ENCODE measurements at regions not wholly inside any gene's neighbourhood (a gene's known extent, or its start where the extent isn't known, plus 50 kb on each side); places are given as distances from the start of the nearest gene placed in this dataset.

DNA sequence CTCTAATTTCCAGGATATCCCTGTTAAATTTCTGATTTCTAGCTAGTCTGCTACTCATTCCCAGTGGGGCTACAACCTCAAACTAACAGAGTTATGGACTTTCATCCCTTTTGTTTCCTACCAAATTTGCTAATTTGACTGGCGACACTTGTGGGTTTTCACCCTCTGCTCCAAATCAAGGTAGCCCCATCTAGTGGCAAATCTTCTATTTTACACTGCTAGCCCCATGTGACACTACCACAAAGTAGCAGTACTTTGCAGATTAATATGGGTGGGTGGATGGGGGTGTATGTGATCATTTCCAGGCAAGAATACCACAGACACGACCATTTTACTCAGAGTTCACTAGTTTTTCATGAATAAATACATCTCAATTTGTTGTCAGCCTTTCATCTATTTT lies 150.3 kb downstream of the MSL3 start:
- peak; percentile 2 to 10 for DNase-seq
- TF ChIP-seq POLR2A (IDR thresholded peaks at IDR 0.05; ENCODE audit: low read length) (no peak), GATA1 (IDR thresholded peaks at IDR 0.05; ENCODE audit: low read depth, low read length) (no peak)

GRCh38 chrX:11913001-11913400 lies 155.0 kb downstream of the MSL3 start:
- no peak for DNase-seq
- TF ChIP-seq POLR2A (IDR thresholded peaks at IDR 0.05; ENCODE audit: low read length): no peak
- TF ChIP-seq GATA1 (IDR thresholded peaks at IDR 0.05; ENCODE audit: low read depth, low read length): no peak

GRCh38 chrX:11929476-11929875 lies 171.4 kb downstream of the MSL3 start:
- DNase-seq: no peak
- TF ChIP-seq GATA1 (IDR thresholded peaks at IDR 0.05; ENCODE audit: low read depth, low read length): no peak
- TF ChIP-seq POLR2A (IDR thresholded peaks at IDR 0.05; ENCODE audit: low read length): no peak

- DNase-seq: no peak
- TF ChIP-seq GATA1 (IDR thresholded peaks at IDR 0.05; ENCODE audit: low read depth, low read length) (no peak), POLR2A (IDR thresholded peaks at IDR 0.05; ENCODE audit: low read length) (no peak)
These were observed 174.4 kb downstream of the MSL3 start for GRCh38 chrX:11932423-11932822.

DNA sequence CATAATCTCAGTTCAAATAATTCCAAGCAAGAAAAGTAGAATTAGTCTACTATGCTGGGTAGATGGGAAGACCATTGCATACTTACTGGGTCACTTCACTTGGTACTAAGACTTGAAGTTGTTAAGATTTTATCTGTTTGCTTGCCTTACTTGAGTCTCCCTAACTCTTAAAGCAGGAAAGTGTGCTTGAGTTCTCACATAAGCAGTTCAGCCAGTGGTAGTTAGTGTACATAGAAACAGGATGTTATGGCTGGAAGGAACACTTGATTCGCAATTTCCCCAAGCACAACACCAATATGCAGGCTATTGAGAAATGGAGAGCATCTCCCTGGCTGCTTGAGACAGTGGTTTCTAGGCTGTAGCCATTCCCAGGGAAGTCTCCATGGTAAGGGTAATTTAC lies 176.1 kb downstream of the MSL3 start:
- TF ChIP-seq GATA1 (IDR thresholded peaks at IDR 0.05; ENCODE audit: low read depth, low read length): no peak
- TF ChIP-seq POLR2A (IDR thresholded peaks at IDR 0.05; ENCODE audit: low read length): no peak
- no peak for DNase-seq

- no peak for DNase-seq
- TF ChIP-seq GATA1 (IDR thresholded peaks at IDR 0.05; ENCODE audit: low read depth, low read length) (no peak), POLR2A (IDR thresholded peaks at IDR 0.05; ENCODE audit: low read length) (no peak)
These were observed 183.5 kb downstream of the MSL3 start for GRCh38 chrX:11941571-11941970.

DNA sequence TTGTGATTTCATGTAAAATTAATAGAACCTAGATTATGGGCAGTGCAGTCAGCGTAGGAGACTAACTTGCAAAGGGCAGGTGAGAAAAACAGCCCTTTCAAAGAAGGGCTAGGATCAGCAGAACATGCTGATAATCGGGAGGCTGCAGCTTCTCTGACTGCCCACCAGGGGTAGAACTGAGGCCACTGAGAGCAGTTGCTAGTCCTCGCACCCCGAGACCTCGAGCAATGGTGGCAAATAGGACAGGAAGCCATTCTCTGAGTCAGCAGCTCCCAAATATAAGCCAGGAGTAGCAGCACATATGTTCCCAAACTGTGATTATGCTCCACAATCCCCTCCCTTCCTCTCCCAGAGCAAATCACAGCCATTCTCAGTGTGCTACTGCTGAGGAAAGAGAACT lies 186.5 kb downstream of the MSL3 start:
- no peak for TF ChIP-seq POLR2A (IDR thresholded peaks at IDR 0.05; ENCODE audit: low read length)
- no peak for TF ChIP-seq GATA1 (IDR thresholded peaks at IDR 0.05; ENCODE audit: low read depth, low read length)
- peak in 1 of 2 experiments; percentile 0 for DNase-seq

DNA sequence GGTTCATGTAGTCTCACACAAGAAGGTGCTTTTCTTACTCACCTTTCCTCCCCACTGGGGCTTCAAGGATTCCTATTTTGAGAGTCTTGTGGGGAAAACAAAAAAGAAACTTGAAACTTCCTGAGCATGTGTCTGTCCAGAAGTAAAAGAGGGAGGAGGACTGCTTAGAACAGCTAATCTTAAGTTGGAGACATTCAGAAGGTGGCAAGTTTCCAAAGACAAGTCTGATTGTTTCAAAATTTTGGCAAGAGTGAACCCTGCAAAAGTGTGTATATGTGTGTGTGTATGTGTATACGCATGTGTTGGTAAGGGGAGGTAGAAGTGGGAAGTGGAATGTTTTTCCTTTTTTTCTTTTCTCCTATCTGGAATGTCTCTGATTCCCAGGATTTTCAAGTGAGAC lies 189.0 kb upstream of the FRMPD4 start:
- no peak for TF ChIP-seq GATA1 (IDR thresholded peaks at IDR 0.05; ENCODE audit: low read depth, low read length)
- TF ChIP-seq POLR2A (IDR thresholded peaks at IDR 0.05; ENCODE audit: low read length): no peak
- no peak for DNase-seq

GRCh38 chrX:11952176-11952720 lies 186.0 kb upstream of the FRMPD4 start:
- TF ChIP-seq POLR2A (IDR thresholded peaks at IDR 0.05; ENCODE audit: low read length) (no peak), GATA1 (IDR thresholded peaks at IDR 0.05; ENCODE audit: low read depth, low read length) (no peak)
- DNase-seq: no peak

GRCh38 chrX:11953615-11954014 lies 184.7 kb upstream of the FRMPD4 start:
- DNase-seq: no peak
- TF ChIP-seq GATA1 (IDR thresholded peaks at IDR 0.05; ENCODE audit: low read depth, low read length): no peak
- TF ChIP-seq POLR2A (IDR thresholded peaks at IDR 0.05; ENCODE audit: low read length): no peak

- DNase-seq: no peak
- TF ChIP-seq GATA1 (IDR thresholded peaks at IDR 0.05; ENCODE audit: low read depth, low read length): no peak
- no peak for TF ChIP-seq POLR2A (IDR thresholded peaks at IDR 0.05; ENCODE audit: low read length)
These were observed 184.1 kb upstream of the FRMPD4 start for GRCh38 chrX:11954176-11954575.

DNA sequence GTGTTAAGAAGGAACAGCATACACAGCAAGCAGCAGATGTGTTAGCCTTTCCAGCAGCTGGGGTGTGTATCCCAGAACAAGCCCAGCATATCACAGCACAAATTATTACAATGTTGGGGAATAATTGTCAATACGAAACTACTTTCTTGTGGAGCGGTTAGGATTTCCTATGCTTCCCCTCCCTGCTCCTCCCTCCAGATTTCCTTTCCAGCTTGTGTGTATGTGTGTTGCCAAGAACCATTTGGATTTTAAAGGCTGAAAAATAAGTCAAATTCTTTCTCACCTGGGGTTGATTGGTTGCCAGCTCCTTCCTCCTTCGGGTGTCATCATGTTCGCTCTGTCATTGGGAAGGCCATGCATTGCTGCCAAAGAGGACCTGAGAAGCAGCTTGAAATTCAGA lies 178.2 kb upstream of the FRMPD4 start:
- DNase-seq: no peak
- TF ChIP-seq GATA1 (IDR thresholded peaks at IDR 0.05; ENCODE audit: low read depth, low read length): no peak
- TF ChIP-seq POLR2A (IDR thresholded peaks at IDR 0.05; ENCODE audit: low read length): no peak

GRCh38 chrX:11965436-11965835 lies 172.8 kb upstream of the FRMPD4 start:
- DNase-seq: no peak
- TF ChIP-seq GATA1 (IDR thresholded peaks at IDR 0.05; ENCODE audit: low read depth, low read length) (no peak), POLR2A (IDR thresholded peaks at IDR 0.05; ENCODE audit: low read length) (no peak)

DNA sequence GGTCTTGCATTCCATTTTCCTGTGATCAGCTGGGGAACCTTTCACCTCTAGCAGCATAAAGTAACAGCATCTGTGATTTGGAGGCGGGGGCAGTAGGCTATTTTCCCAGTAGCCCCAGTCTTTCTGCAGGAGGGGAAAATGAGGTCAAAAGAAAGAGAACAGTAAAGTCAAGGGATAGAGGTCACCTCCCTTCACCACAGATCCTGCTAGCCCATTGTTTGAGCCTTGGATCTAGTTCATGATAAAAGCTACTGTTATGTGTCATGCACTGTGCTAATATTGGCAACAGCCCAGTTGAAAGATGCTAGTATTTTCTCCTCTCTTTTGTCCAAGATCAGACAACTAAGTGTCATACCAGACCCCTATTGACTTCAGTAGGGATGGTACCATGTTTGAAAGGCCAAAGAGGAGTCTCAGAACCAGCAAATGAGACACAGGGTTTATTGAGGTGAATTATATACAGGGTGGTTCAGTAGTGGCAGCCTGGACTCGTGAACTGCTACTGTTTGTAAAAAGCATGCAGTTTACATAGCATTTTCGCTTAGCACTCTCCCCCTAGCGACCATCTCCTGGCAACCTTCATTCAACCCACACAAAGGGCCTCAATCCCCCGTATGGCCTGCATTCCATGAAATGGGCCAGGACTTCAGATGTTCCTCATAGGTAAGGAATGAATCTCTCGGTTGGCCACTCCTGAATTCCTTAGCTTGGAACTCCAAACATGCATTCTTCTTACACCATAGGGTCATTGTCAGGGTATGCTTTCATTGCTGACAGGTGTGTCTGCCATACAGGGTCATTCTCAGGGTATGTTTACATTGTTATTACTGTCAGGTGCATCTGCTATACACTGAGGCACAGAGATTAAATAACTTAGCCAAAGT lies 170.0 kb upstream of the FRMPD4 start:
- no peak for DNase-seq
- no peak for TF ChIP-seq GATA1 (IDR thresholded peaks at IDR 0.05; ENCODE audit: low read depth, low read length)
- TF ChIP-seq POLR2A (IDR thresholded peaks at IDR 0.05; ENCODE audit: low read length): no peak

DNA sequence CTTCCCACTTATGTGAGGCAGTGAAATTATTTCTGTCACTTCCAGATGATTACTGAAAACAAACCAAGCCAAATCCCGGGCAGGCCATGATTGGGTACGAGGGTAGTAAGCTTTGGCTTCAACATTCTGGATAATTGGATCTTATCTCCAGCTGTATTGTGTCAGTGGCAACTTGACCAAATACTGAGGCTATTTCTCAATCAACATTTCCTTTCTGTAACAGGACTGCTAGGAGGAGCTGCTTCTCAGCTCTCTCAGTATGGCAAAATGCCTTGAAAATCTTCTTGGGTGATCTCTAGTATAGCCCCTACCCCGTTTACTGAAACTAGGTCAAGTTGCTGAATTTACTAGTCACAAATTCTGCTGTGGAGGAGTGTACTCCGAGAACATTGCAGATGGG lies 169.3 kb upstream of the FRMPD4 start:
- no peak for DNase-seq
- no peak for TF ChIP-seq POLR2A (IDR thresholded peaks at IDR 0.05; ENCODE audit: low read length)
- no peak for TF ChIP-seq GATA1 (IDR thresholded peaks at IDR 0.05; ENCODE audit: low read depth, low read length)

Measured in erythroblast (primary cell).